B cell (primary cell): ENCODE measurements at regions not wholly inside any gene's neighbourhood (a gene's known extent, or its start where the extent isn't known, plus 50 kb on each side); places are given as distances from the start of the nearest gene placed in this dataset.

Experiments used
- ATAC-seq: fragments of 200-7000 bp; cut with Tn5 transposase; one replicate; pipeline ENCODE4 v1.10.0; 2021; ENCODE audit warnings: low read depth, mild to moderate bottlenecking, moderate number of reproducible peaks, moderate library complexity
- CTCF ChIA-PET: fragments of 350-600 bp; sonication (Branson Sonifier 250); formaldehyde crosslinking; loops from one replicate; lab custom pipeline; 2021; ENCODE audit warnings: antibody characterized with exemption, inconsistent platforms; lab: Charles Lee
- POLR2A ChIA-PET: fragments of 350-600 bp; sonication (Branson Sonifier 250); formaldehyde crosslinking; loops from one replicate; lab custom pipeline; 2021; ENCODE audit warnings: antibody characterized with exemption; lab: Charles Lee
- DNase-seq: peaks from one replicate; pipeline ENCODE4 v3.0.0; 2013
- H2AFZ ChIP-seq: 2 replicates; pipeline ENCODE4 v1.6.1; 2012; ENCODE audit warnings: mild to moderate bottlenecking, low read depth, low read length; ENCODE audit not compliant: insufficient read depth, poor library complexity, severe bottlenecking
- H3K27ac ChIP-seq, 2 donors: 1 replicate in 1 of 2; 2 replicates in 1 of 2; pipeline ENCODE4 v1.5.1; 2012 to 2013; ENCODE audit warnings: low read length in 2 of 2, mild to moderate bottlenecking in 2 of 2, moderate library complexity in 1 of 2
- H3K27me3 ChIP-seq, 4 experiments: fragments of 200-600 bp in 1 of 4; sonication (generic) in 1 of 4; replicated peaks in 1 of 4; 1 replicate in 2 of 4; 2 replicates in 2 of 4; pipeline versions ENCODE4 v1.6.1 to v1.7.0; 2013 to 2016; ENCODE audit warnings: low read length in 3 of 4, mild to moderate bottlenecking in 2 of 4, mixed read lengths in 1 of 4, moderate library complexity in 1 of 4; ENCODE audit not compliant: insufficient read depth in 4 of 4, control insufficient read depth in 3 of 4; ENCODE audit errors: control extremely low read depth in 1 of 4
- H3K36me3 ChIP-seq, 2 experiments: replicated peaks in 1 of 2; 1 replicate in 1 of 2; 2 replicates in 1 of 2; pipeline versions ENCODE4 v1.6.1 to v1.7.1; 2013; ENCODE audit warnings: low read length in 1 of 2; ENCODE audit not compliant: insufficient read depth in 2 of 2, control insufficient read depth in 1 of 2; ENCODE audit errors: control extremely low read depth in 1 of 2, extremely low read depth in 1 of 2
- H3K4me1 ChIP-seq, 2 donors: fragments of 200-600 bp in 1 of 2; sonication (generic) in 1 of 2; 1 replicate in 1 of 2; 2 replicates in 1 of 2; pipeline versions ENCODE4 v1.5.1 to v1.6.1; 2013 to 2017; ENCODE audit warnings: low read length in 2 of 2; ENCODE audit not compliant: control insufficient read depth in 2 of 2, insufficient read depth in 2 of 2
- H3K4me2 ChIP-seq: replicated peaks from 2 replicates; pipeline ENCODE3; 2012; ENCODE audit warnings: mild to moderate bottlenecking, low read depth, low read length; ENCODE audit not compliant: poor library complexity, severe bottlenecking
- H3K4me3 ChIP-seq, 5 experiments: fragments of 200-600 bp in 1 of 5; sonication (generic) in 1 of 5; 1 replicate in 3 of 5; 2 replicates in 2 of 5; pipeline versions ENCODE4 v1.5.1 to v1.7.0; 2011 to 2016; ENCODE audit warnings: low read length in 4 of 5, mild to moderate bottlenecking in 4 of 5, low read depth in 2 of 5, control low read depth in 1 of 5, moderate library complexity in 1 of 5; ENCODE audit not compliant: insufficient read depth in 1 of 5; ENCODE audit errors: control extremely low read depth in 1 of 5, extremely low read depth in 1 of 5
- H3K79me2 ChIP-seq: fragments of 200-600 bp; sonication (generic); one replicate; pipeline ENCODE4 v1.6.0; 2016; ENCODE audit warnings: low read length; ENCODE audit not compliant: control insufficient read depth, insufficient read depth
- H3K9ac ChIP-seq: fragments of 200-600 bp; sonication (generic); 2 replicates; pipeline ENCODE4 v1.6.1; 2017; ENCODE audit warnings: mild to moderate bottlenecking, low read length, moderate library complexity
- H3K9me3 ChIP-seq, 3 donors: one replicate each; pipeline versions ENCODE4 v1.6.1 to v1.7.1; 2013; ENCODE audit warnings: low read length in 2 of 3; ENCODE audit not compliant: control insufficient read depth in 2 of 3, insufficient read depth in 1 of 3; ENCODE audit errors: control extremely low read depth in 1 of 3
- H4K20me1 ChIP-seq: 2 replicates; pipeline ENCODE4 v1.6.0; 2012; ENCODE audit warnings: mild to moderate bottlenecking, low read length; ENCODE audit not compliant: insufficient read depth, control insufficient read depth, poor library complexity, severe bottlenecking
- H3K27ac Mint-ChIP-seq: one replicate; pipeline ENCODE4 v1.8.0; 2021; ENCODE audit warnings: mixed read lengths
- H3K27me3 Mint-ChIP-seq: one replicate; pipeline ENCODE4 v1.8.0; 2021; ENCODE audit warnings: mixed read lengths
- H3K4me1 Mint-ChIP-seq: one replicate; pipeline ENCODE4 v1.8.0; 2021; ENCODE audit warnings: mixed read lengths
- H3K4me3 Mint-ChIP-seq: one replicate; pipeline ENCODE4 v1.8.0; 2021; ENCODE audit warnings: mixed read lengths
- H3K9me3 Mint-ChIP-seq: one replicate; pipeline ENCODE4 v1.8.0; 2022; ENCODE audit warnings: mixed read lengths; ENCODE audit not compliant: insufficient read depth
- CTCF ChIP-seq: fragments of 200-600 bp; IDR thresholded peaks from one replicate; pipeline ENCODE4 v1.8.0; 2022; ENCODE audit warnings: antibody characterized with exemption, mild to moderate bottlenecking
- EZH2 ChIP-seq: IDR thresholded peaks from 2 replicates; pipeline ENCODE4 v1.6.1; 2012; ENCODE audit warnings: borderline replicate concordance, low read depth, mild to moderate bottlenecking, moderate library complexity, low read length; ENCODE audit not compliant: insufficient read depth, poor library complexity, severe bottlenecking
- WGBS: methylation state at CpG from one replicate; pipeline ENCODE4 v1.1.5; 2013; ENCODE audit warnings: missing lambda C conversion rate; ENCODE audit not compliant: insufficient coverage; 5-methylcytosine and 5-hydroxymethylcytosine counted together
- intact Hi-C: fragments of 100-400 bp; cut with micrococcal nuclease; formaldehyde crosslinking; loops from one replicate; pipeline ENCODE4 v1.10.0; 2022

DNA sequence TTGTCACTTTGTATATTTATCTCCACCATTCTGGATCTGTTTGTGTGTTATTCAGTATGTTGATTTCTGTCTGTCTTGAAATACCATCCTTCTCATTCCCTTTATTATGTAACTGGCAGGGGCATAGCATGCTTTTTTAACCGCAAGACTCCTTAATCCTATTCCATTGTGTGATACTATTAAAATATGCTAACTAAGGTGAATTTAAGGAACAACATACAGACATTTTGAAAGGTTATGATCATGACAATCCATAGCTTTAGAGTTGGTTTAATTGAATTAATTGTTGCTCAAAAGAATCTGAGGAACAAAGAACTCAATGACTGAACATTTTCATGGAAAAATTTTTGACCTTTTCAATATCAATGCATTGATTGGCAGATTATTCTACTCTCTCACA, 677.3 kb upstream of the ROBO1 start:
- ChIA-PET CTCF (no interaction called here), POLR2A (no interaction called here)
- Histone ChIP-seq H3K4me3 (no peak overlapping the region), H4K20me1 (no peaks in the 10 kb centered on the region), H3K79me2 (no peaks in the 10 kb centered on the region), H3K27me3 (no peaks in the 10 kb centered on the region), H3K4me1 (no peaks in the 10 kb centered on the region), H3K9me3 (no peaks in the 10 kb centered on the region), H3K36me3 (no peaks in the 10 kb centered on the region), H3K4me2 (no peak overlapping the region), H3K9ac (no peak overlapping the region), H2AFZ (no peak overlapping the region), H3K27ac (no peak overlapping the region)
- intact Hi-C loops = no loop called here
- TF ChIP-seq CTCF (no peak), EZH2 (no peak)
- H3K27me3 Mint-ChIP-seq = no peaks in the 10 kb centered on the region
- DNase-seq (no peak), ATAC-seq (no peak)
- no peak overlapping the region for H3K27ac Mint-ChIP-seq
- no peak overlapping the region for H3K4me3 Mint-ChIP-seq
- WGBS = no CpG with 5 or more reads among the region's 1 CpG
- no peaks in the 10 kb centered on the region for H3K9me3 Mint-ChIP-seq
- H3K4me1 Mint-ChIP-seq = no peaks in the 10 kb centered on the region

DNA sequence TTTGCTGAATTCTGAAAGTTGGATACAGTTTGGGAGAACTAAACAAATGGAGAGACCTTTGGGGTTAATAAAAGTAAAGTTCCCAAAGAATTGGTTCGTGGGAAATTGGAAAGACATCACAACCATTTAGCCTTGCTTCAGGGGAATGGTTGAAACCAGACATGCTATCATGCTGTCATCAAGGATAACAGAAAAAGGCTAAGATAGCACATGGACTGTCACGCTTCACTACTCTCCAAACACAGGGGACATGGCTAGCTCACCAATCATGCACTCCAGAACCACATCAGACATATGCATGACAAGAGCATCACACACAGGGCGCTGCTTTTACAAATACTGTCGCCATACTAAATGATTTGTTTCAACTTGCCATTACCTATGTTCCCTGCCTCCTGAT, 671.7 kb upstream of the ROBO1 start:
- Histone ChIP-seq H3K4me1 (no peaks in the 10 kb centered on the region), H3K79me2 (no peaks in the 10 kb centered on the region), H4K20me1 (no peaks in the 10 kb centered on the region), H3K27me3 (no peaks in the 10 kb centered on the region), H3K36me3 (no peaks in the 10 kb centered on the region), H3K9ac (no peak overlapping the region), H3K9me3 (no peaks in the 10 kb centered on the region), H3K4me3 (no peak overlapping the region), H3K27ac (no peak overlapping the region), H2AFZ (no peak overlapping the region), H3K4me2 (no peak overlapping the region)
- TF ChIP-seq EZH2 = no peak
- TF ChIP-seq CTCF = no peak
- Mint-ChIP-seq H3K4me3 (no peak overlapping the region), H3K27ac (no peak overlapping the region), H3K27me3 (no peaks in the 10 kb centered on the region), H3K9me3 (no peaks in the 10 kb centered on the region), H3K4me1 (no peaks in the 10 kb centered on the region)
- intact Hi-C loops = no loop called here
- 63% methylated on average over 2 of the region's 4 CpGs for WGBS
- DNase-seq (no peak), ATAC-seq (no peak)
- CTCF ChIA-PET = no interaction called here
- POLR2A ChIA-PET = no interaction called here
